ENCODE measurements at regions not wholly inside any gene's neighbourhood (a gene's known extent, or its start where the extent isn't known, plus 50 kb on each side); places are given as distances from the start of the nearest gene placed in this dataset.

DNA sequence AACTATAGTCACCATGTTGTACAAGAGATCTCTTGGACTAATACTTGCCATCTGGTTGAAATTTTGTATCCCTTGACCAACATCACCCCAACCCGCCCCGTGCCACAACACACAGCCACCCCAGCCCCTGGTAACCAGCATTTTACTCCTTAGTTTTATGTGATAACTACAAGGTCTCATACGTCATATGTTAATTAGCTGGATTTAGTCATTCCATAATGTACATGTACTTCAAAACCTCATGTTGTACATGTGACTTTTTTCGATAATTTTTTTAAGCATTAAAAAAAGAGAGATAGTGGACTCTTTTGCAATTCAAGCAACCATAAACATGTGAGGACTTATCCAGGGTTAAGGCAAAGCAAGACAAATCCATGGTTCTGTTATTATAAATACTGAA, 773.4 kb upstream of the NOVA1 start:
- DNase-seq (ENCODE audit: low spot score), result no peak
- Histone ChIP-seq H3K27ac (no peak overlapping the region), H3K27me3 (no peaks in the 10 kb centered on the region), H3K36me3 (no peaks in the 10 kb centered on the region), H3K9me3 (no peaks in the 10 kb centered on the region), H3K4me1 (no peaks in the 10 kb centered on the region), H3K4me3 (no peak overlapping the region)
- TF ChIP-seq, protein P1, sequence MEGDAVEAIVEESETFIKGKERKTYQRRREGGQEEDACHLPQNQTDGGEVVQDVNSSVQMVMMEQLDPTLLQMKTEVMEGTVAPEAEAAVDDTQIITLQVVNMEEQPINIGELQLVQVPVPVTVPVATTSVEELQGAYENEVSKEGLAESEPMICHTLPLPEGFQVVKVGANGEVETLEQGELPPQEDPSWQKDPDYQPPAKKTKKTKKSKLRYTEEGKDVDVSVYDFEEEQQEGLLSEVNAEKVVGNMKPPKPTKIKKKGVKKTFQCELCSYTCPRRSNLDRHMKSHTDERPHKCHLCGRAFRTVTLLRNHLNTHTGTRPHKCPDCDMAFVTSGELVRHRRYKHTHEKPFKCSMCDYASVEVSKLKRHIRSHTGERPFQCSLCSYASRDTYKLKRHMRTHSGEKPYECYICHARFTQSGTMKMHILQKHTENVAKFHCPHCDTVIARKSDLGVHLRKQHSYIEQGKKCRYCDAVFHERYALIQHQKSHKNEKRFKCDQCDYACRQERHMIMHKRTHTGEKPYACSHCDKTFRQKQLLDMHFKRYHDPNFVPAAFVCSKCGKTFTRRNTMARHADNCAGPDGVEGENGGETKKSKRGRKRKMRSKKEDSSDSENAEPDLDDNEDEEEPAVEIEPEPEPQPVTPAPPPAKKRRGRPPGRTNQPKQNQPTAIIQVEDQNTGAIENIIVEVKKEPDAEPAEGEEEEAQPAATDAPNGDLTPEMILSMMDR (IDR thresholded peaks at IDR 0.05), result no peak

DNA sequence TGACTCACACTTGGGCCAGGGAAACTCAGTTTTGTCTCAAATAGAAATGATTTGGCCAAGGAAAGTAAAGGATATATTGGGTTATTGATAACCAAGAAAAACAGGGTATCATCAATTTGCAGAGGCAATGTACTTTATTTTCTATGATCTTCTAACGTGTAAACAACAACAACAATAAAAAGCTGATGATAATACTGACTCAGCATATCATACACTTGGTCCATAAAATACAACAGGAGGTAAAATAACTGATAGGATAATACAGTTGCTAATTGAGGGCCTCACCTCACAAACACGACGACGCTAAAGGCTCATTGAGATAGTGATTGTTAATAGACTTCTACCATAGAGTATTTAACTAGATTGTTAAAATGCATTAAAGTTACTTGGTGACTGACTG, 774.0 kb upstream of the NOVA1 start:
- H3K27me3 ChIP-seq, result no peaks in the 10 kb centered on the region
- no peaks in the 10 kb centered on the region for H3K9me3 ChIP-seq
- H3K4me3 ChIP-seq, result no peak overlapping the region
- H3K27ac ChIP-seq, result no peak overlapping the region
- H3K36me3 ChIP-seq, result no peaks in the 10 kb centered on the region
- H3K4me1 ChIP-seq, result no peaks in the 10 kb centered on the region
- no peak for DNase-seq (ENCODE audit: low spot score)
- TF ChIP-seq, protein P1 (IDR thresholded peaks at IDR 0.05), result no peak

DNA sequence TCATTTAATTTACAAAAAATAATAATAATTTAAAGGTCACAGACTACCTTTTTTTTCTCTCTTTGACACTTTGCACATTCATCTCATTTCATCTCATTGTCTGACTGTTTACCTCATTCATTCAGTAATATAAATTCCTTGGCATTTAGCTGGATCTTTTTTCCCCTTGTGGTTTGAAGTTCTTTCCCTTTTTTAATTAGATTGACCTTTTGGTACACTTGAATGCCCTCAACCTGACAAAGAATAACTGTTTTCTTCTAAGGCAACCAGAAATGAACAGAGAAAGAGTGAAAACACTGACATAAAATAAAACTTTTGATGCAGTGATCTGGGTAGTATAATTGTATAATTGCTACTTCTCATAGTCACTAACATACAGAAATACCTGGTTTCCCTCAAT, 774.9 kb upstream of the NOVA1 start:
- no peak for DNase-seq (ENCODE audit: low spot score)
- no peak overlapping the region for H3K27ac ChIP-seq
- H3K36me3 ChIP-seq, result no peaks in the 10 kb centered on the region
- H3K9me3 ChIP-seq, result no peaks in the 10 kb centered on the region
- H3K4me3 ChIP-seq, result no peak overlapping the region
- H3K4me1 ChIP-seq, result no peaks in the 10 kb centered on the region
- TF ChIP-seq, protein P1 (IDR thresholded peaks at IDR 0.05), result no peak
- no peaks in the 10 kb centered on the region for H3K27me3 ChIP-seq

- no peaks in the 10 kb centered on the region for H3K36me3 ChIP-seq
- TF ChIP-seq, protein P1 (IDR thresholded peaks at IDR 0.05), result no peak
- H3K4me1 ChIP-seq, result no peaks in the 10 kb centered on the region
- no peak overlapping the region for H3K27ac ChIP-seq
- no peaks in the 10 kb centered on the region for H3K27me3 ChIP-seq
- no peak overlapping the region for H3K4me3 ChIP-seq
- no peaks in the 10 kb centered on the region for H3K9me3 ChIP-seq
- no peak for DNase-seq (ENCODE audit: low spot score)
Measured at GRCh38 chr14:27384124-27384523, 786.3 kb upstream of the NOVA1 start.

GRCh38 chr14:27386391-27386790, 788.6 kb upstream of the NOVA1 start:
- Histone ChIP-seq H3K27ac (no peak overlapping the region), H3K27me3 (no peaks in the 10 kb centered on the region), H3K9me3 (no peaks in the 10 kb centered on the region), H3K4me1 (no peaks in the 10 kb centered on the region), H3K4me3 (no peak overlapping the region), H3K36me3 (no peaks in the 10 kb centered on the region)
- no peak for DNase-seq (ENCODE audit: low spot score)
- TF ChIP-seq, protein P1 (IDR thresholded peaks at IDR 0.05), result no peak

DNA sequence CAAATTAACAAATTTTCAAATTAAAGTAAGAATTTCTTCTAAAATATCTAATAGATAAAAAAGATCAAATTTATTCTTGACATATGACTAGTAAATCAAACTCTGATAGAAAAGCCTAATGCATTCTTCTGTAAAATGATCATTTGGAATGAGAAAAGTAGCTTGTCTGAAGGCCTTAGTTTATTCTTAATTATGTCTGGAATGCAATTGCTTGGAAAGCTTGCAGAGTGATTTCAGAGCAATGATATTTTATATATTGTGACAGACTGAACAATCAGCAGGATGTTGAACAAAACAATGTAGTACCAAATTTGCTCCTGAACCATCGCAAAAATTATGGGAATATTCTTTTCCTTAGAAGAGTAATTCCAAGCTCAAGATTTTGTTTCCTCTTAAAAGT, 789.6 kb upstream of the NOVA1 start:
- Histone ChIP-seq H3K9me3 (no peaks in the 10 kb centered on the region), H3K27me3 (no peaks in the 10 kb centered on the region), H3K27ac (no peak overlapping the region), H3K4me1 (no peaks in the 10 kb centered on the region), H3K36me3 (no peaks in the 10 kb centered on the region), H3K4me3 (no peak overlapping the region)
- DNase-seq (ENCODE audit: low spot score), result no peak
- TF ChIP-seq, protein P1 (IDR thresholded peaks at IDR 0.05), result no peak

All from right atrium auricular region (tissue), 2 donors.